GM21786 (cell line): ENCODE measurements at regions not wholly inside any gene's neighbourhood (a gene's known extent, or its start where the extent isn't known, plus 50 kb on each side); places are given as distances from the start of the nearest gene placed in this dataset.
A peak's percentile ranks its signal among the peaks of the same experiment; 100 is the strongest.

ENCODE experiments used
- ATAC-seq: cut with Tn5 transposase; IDR thresholded peaks from one replicate; pipeline ENCODE4 v1.9.1; 2021; ENCODE audit not compliant: unreplicated experiment

- no peak for ATAC-seq
Measured at GRCh38 chr5:61820836-61821235, 485.2 kb upstream of the KIF2A start.

GRCh38 chr5:61821561-61821960 lies 484.4 kb upstream of the KIF2A start:
- no peak for ATAC-seq

GRCh38 chr5:61822584-61822983 lies 483.4 kb upstream of the KIF2A start:
- ATAC-seq, result no peak

- ATAC-seq, result no peak
Measured at GRCh38 chr5:61823065-61823464, 482.9 kb upstream of the KIF2A start.

GRCh38 chr5:61823781-61824180 lies 482.2 kb upstream of the KIF2A start:
- ATAC-seq, result no peak

GRCh38 chr5:61824396-61824795 lies 481.6 kb upstream of the KIF2A start:
- ATAC-seq, result no peak

- no peak for ATAC-seq
Measured at GRCh38 chr5:61827445-61827975, 478.5 kb upstream of the KIF2A start.

- no peak for ATAC-seq
Measured at GRCh38 chr5:61828856-61829255, 477.1 kb upstream of the KIF2A start.

GRCh38 chr5:61831736-61832135 lies 474.3 kb upstream of the KIF2A start:
- no peak for ATAC-seq

- no peak for ATAC-seq
Measured at GRCh38 chr5:61837788-61838187, 468.2 kb upstream of the KIF2A start.

- ATAC-seq, result no peak
Measured at GRCh38 chr5:61840361-61840760, 465.6 kb upstream of the KIF2A start.

- no peak for ATAC-seq
Measured at GRCh38 chr5:61842840-61843239, 463.2 kb upstream of the KIF2A start.

- no peak for ATAC-seq
Measured at GRCh38 chr5:61850696-61851095, 455.3 kb upstream of the KIF2A start.

GRCh38 chr5:61854531-61854930 lies 451.5 kb upstream of the KIF2A start:
- no peak for ATAC-seq

GRCh38 chr5:61860978-61861377 lies 445.0 kb upstream of the KIF2A start:
- ATAC-seq, result no peak

- ATAC-seq, result peak; percentile 60
Measured at GRCh38 chr5:61866930-61867329, 439.1 kb upstream of the KIF2A start.

- no peak for ATAC-seq
Measured at GRCh38 chr5:61869333-61869732, 436.7 kb upstream of the KIF2A start.

GRCh38 chr5:61878471-61878870 lies 427.5 kb upstream of the KIF2A start:
- no peak for ATAC-seq

- no peak for ATAC-seq
Measured at GRCh38 chr5:61881821-61882487, 424.1 kb upstream of the KIF2A start.

- ATAC-seq, result no peak
Measured at GRCh38 chr5:61882901-61883500, 423.0 kb upstream of the KIF2A start.

- ATAC-seq, result no peak
Measured at GRCh38 chr5:61884252-61884855, 421.7 kb upstream of the KIF2A start.

GRCh38 chr5:61886214-61886613 lies 419.8 kb upstream of the KIF2A start:
- no peak for ATAC-seq
